Activated naive CD4-positive, alpha-beta T cell treated with anti-CD3 and anti-CD28 coated beads, Interleukin-2, amount 50 U/mL, for 72 hours (primary cell): ENCODE measurements at regions not wholly inside any gene's neighbourhood (a gene's known extent, or its start where the extent isn't known, plus 50 kb on each side); places are given as distances from the start of the nearest gene placed in this dataset.

Experiments used
- ATAC-seq, 2 donors: fragments of 150-1000 bp; cut with Tn5 transposase; 2 replicates each; pipeline ENCODE4 v1.10.0; 2021; ENCODE audit warnings: mild to moderate bottlenecking in 2 of 2, moderate library complexity in 2 of 2
- DNase-seq, 2 donors: peaks; one replicate each; pipeline ENCODE4 v3.0.0; 2021 to 2022; ENCODE audit warnings: low spot score in 2 of 2
- H3K27ac Mint-ChIP-seq, 2 donors: one replicate each; pipeline ENCODE4 v1.8.0; 2022; ENCODE audit warnings: mild to moderate bottlenecking in 2 of 2, mixed read lengths in 2 of 2
- H3K36me3 Mint-ChIP-seq, 2 donors: one replicate each; pipeline ENCODE4 v1.8.0; 2022; ENCODE audit warnings: mixed read lengths in 2 of 2
- H3K9me3 Mint-ChIP-seq, 2 donors: one replicate each; pipeline ENCODE4 v1.8.0; 2022; ENCODE audit warnings: mixed read lengths in 2 of 2

DNA sequence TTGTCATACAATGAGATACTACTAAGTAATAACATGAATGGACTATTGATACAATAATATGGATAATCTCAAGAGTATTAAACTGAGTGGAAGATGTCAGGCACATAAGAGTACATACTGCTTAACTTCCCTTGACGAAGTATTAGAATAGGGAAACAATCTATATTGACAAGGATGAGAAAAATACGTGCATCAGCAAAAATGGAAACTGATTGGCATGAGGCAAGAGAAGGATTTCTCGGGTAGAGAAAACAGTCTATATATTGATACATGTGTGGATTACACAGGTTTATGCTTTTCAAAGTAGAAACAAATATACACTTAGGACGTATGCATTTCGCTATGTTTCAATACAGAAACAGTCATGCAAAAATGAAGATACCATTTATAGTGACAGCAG lies 57.4 kb downstream of the PRR20E start:
- Mint-ChIP-seq H3K36me3 (no peaks in the 10 kb centered on the region), H3K9me3 (peaks cover 7 to 10% of the 10 kb centered on the region in 2 donors), H3K27ac (no peak overlapping the region)
- no peak for DNase-seq
- no peak for ATAC-seq

GRCh38 chr13:57250472-57250871 lies 83.5 kb downstream of the PRR20E start:
- Mint-ChIP-seq H3K27ac (no peak overlapping the region), H3K36me3 (no peaks in the 10 kb centered on the region), H3K9me3 (peaks cover 4 to 9% of the 10 kb centered on the region in 2 donors)
- DNase-seq: no peak
- no peak for ATAC-seq

DNA sequence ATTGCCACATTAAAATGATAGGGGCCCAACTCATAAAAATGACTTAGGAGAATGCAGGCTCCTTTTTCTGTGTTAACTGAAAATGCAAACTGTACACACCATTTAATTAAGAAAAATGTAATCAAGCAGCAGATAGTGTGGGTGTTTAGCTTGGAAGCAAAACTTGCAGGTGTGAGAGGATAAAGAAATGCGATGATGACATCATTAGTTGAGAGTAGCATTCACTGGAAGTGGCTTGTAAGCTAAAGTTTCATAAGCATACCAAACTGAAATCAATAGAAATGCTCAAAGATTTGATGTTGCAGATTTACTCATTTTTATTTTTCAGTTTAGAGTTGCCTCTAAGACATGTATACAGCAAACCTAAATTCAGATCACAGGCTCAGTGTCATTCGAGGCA lies 86.6 kb downstream of the PRR20E start:
- H3K36me3 Mint-ChIP-seq: no peaks in the 10 kb centered on the region
- no peak for DNase-seq
- no peak overlapping the region for H3K27ac Mint-ChIP-seq
- peaks cover 9 to 15% of the 10 kb centered on the region in 2 donors for H3K9me3 Mint-ChIP-seq
- no peak for ATAC-seq

GRCh38 chr13:57264965-57265364 lies 98.0 kb downstream of the PRR20E start:
- Mint-ChIP-seq H3K36me3 (peaks cover 0 to 4% of the 10 kb centered on the region in 2 donors), H3K9me3 (peaks cover 12 to 26% of the 10 kb centered on the region in 2 donors), H3K27ac (no peak overlapping the region)
- DNase-seq (no peak), ATAC-seq (no peak)

- H3K9me3 Mint-ChIP-seq: peaks cover 13 to 14% of the 10 kb centered on the region in 2 donors
- peaks cover 0 to 4% of the 10 kb centered on the region in 2 donors for H3K36me3 Mint-ChIP-seq
- ATAC-seq: no peak
- H3K27ac Mint-ChIP-seq: no peak overlapping the region
- DNase-seq: no peak
Observed at GRCh38 chr13:57270493-57270892, 103.5 kb downstream of the PRR20E start.

- Mint-ChIP-seq H3K36me3 (no peaks in the 10 kb centered on the region), H3K9me3 (peaks cover 7% of the 10 kb centered on the region in 2 donors), H3K27ac (no peak overlapping the region)
- no peak for ATAC-seq
- no peak for DNase-seq
Observed at GRCh38 chr13:57286511-57287098, 119.6 kb downstream of the PRR20E start.

GRCh38 chr13:57302604-57303003 lies 135.6 kb downstream of the PRR20E start:
- Mint-ChIP-seq H3K36me3 (no peaks in the 10 kb centered on the region), H3K27ac (no peak overlapping the region), H3K9me3 (no peaks in the 10 kb centered on the region)
- DNase-seq (no peak), ATAC-seq (no peak)

DNA sequence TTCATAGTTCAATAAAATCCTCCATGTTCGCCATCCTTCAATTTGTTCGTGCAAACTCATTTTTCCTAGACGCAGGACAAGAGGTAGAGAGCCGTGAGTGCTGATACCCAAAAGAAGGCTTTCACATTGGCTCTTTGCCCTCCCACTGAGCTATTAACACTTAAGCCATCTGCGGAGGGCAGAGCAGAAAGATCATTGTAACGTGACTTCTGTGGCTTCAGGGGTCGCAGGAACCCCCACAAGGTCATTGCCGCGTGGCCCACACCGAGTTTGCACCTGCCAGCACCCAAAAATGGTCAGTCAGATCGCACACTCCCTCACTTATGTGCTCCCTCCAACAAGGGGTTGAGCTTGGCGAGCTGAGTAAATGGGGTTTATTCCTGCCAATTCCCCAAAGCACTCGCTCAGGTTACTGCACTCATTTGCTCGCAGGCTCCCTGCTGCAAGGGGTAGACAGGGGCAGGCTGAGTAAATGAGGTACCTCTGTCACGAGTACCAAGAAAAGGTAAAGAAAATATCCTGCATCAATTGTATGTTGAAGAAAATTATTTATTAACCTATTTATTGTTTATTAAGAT lies 144.1 kb downstream of the PRR20E start:
- no peak for ATAC-seq
- no peak for DNase-seq
- Mint-ChIP-seq H3K9me3 (peaks cover 3 to 18% of the 10 kb centered on the region in 2 donors), H3K36me3 (no peaks in the 10 kb centered on the region), H3K27ac (no peak overlapping the region)

DNA sequence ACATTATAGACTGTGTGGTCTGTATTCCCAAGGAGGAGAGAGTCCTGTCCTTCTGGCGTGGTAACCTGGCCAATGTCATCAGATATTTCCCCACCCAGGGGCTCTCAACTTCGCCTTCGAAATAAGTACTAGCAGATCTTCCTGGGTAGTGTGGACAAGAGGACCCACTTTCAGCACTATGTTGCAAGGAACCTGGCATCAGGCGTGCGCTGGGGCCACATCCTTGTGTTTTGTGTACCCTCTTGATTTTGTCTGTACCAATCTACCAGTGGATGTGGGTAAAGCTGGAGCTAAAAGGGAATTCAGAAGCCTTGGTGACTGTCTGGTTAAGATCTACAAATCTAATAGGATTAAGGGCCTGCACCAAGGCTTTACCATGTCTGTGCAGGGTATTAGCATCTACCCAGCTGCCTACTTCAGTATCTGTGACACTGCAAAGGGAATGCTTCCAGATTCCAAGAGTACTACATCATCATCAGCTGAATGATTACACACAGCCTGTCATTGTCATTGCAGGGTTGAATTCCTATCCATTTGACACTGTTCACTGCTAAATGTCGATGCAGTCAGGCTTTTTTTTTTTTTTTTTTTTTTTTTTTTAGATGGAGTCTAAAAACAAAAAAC lies 148.0 kb downstream of the PRR20E start:
- H3K27ac Mint-ChIP-seq: no peak overlapping the region
- no peaks in the 10 kb centered on the region for H3K36me3 Mint-ChIP-seq
- DNase-seq (no peak), ATAC-seq (no peak)
- peaks cover 0 to 35% of the 10 kb centered on the region in 2 donors for H3K9me3 Mint-ChIP-seq

DNA sequence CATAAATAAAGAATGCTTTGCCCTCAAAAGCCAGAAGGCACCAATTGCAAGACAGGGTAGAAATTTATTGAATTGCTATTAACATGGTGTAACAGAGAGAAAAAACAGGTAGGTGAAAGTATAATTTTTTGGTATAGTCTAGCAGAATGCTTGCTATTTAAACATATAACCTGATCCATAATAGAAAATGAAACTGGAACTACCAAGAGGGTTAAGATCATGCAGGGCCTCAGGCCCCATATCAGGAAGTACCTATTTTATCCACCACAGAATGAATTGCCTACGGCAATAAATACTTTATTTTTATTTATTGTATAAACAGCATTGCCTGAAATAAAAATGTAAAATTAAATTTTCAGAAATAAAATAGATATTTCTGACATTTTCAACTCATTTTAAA lies 159.5 kb downstream of the PRR20E start:
- no peak overlapping the region for H3K27ac Mint-ChIP-seq
- DNase-seq (no peak), ATAC-seq (no peak)
- H3K36me3 Mint-ChIP-seq: no peaks in the 10 kb centered on the region
- peaks cover 0 to 4% of the 10 kb centered on the region in 2 donors for H3K9me3 Mint-ChIP-seq

- no peak for DNase-seq
- Mint-ChIP-seq H3K36me3 (no peaks in the 10 kb centered on the region), H3K27ac (no peak overlapping the region), H3K9me3 (peaks cover 4% of the 10 kb centered on the region in 2 donors)
- ATAC-seq: no peak
Observed at GRCh38 chr13:57340878-57341277, 173.9 kb downstream of the PRR20E start.

GRCh38 chr13:57345526-57345925 lies 178.5 kb downstream of the PRR20E start:
- H3K27ac Mint-ChIP-seq: no peak overlapping the region
- H3K9me3 Mint-ChIP-seq: peaks cover 16 to 18% of the 10 kb centered on the region in 2 donors
- DNase-seq (no peak), ATAC-seq (no peak)
- H3K36me3 Mint-ChIP-seq: no peaks in the 10 kb centered on the region

- Mint-ChIP-seq H3K36me3 (no peaks in the 10 kb centered on the region), H3K9me3 (peaks cover 18 to 20% of the 10 kb centered on the region in 2 donors), H3K27ac (no peak overlapping the region)
- DNase-seq (no peak), ATAC-seq (no peak)
Observed at GRCh38 chr13:57346786-57347185, 179.8 kb downstream of the PRR20E start.

DNA sequence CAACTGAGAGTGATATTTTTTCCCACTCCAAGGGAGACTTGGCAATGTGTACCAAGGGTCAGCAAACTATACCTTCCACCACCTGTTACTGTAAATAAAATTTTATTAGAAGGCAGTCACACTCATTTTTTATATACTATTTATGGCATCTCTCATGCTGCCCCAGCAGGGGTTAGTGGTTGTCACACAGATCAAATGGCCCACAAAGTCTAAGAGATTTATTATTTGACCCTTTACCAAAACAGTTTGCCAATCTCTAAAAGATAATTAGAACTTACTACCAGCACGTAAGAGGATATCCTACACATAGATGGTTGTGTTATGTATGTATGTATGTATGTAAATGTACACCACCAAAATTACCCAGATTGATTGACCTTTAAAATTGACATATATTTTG lies 185.1 kb downstream of the PRR20E start:
- peaks cover 23 to 30% of the 10 kb centered on the region in 2 donors for H3K9me3 Mint-ChIP-seq
- no peak overlapping the region for H3K27ac Mint-ChIP-seq
- no peaks in the 10 kb centered on the region for H3K36me3 Mint-ChIP-seq
- DNase-seq: no peak
- no peak for ATAC-seq

GRCh38 chr13:57353831-57354230 lies 186.8 kb downstream of the PRR20E start:
- no peak for ATAC-seq
- peaks cover 15 to 22% of the 10 kb centered on the region in 2 donors for H3K9me3 Mint-ChIP-seq
- H3K27ac Mint-ChIP-seq: no peak overlapping the region
- no peak for DNase-seq
- H3K36me3 Mint-ChIP-seq: no peaks in the 10 kb centered on the region

DNA sequence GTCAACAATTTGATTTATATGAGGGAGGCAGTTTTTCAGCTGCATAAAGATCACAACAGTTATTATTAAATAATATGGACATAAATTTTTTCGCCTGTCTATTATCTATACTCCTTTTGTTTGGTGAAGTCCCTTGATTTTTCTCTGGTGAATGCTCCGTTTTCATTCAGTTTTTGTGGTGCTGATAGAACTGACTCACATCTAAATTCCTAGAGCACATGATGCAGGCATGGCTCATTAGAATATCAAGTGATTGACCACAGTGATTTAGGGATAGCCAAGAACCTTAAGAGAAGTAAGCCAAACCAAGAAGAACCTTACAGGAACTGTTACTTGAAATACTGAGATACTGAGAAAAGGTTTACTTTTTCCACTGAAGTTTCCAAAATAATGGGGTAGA lies 208.9 kb downstream of the PRR20E start:
- no peaks in the 10 kb centered on the region for H3K36me3 Mint-ChIP-seq
- no peak overlapping the region for H3K27ac Mint-ChIP-seq
- peaks cover 0 to 3% of the 10 kb centered on the region in 2 donors for H3K9me3 Mint-ChIP-seq
- no peak for ATAC-seq
- DNase-seq: no peak

- H3K27ac Mint-ChIP-seq: no peak overlapping the region
- peaks cover 34% of the 10 kb centered on the region in 2 donors for H3K9me3 Mint-ChIP-seq
- DNase-seq: no peak
- ATAC-seq: no peak
- peaks cover 4 to 11% of the 10 kb centered on the region in 2 donors for H3K36me3 Mint-ChIP-seq
Observed at GRCh38 chr13:57408312-57408711, 223.2 kb upstream of the PCDH17 start.

GRCh38 chr13:57409121-57409520 lies 222.4 kb upstream of the PCDH17 start:
- peaks cover 4 to 11% of the 10 kb centered on the region in 2 donors for H3K36me3 Mint-ChIP-seq
- H3K27ac Mint-ChIP-seq: no peak overlapping the region

More at GRCh38 chr13:57409121-57409520, 222.4 kb upstream of the PCDH17 start:
- DNase-seq: no peak
- peaks cover 34% of the 10 kb centered on the region in 2 donors for H3K9me3 Mint-ChIP-seq
- no peak for ATAC-seq
